Endothelial cell of umbilical vein (primary cell): ENCODE measurements at regions not wholly inside any gene's neighbourhood (a gene's known extent, or its start where the extent isn't known, plus 50 kb on each side); places are given as distances from the start of the nearest gene placed in this dataset.

Experiments
- EZH2 ChIP-seq: IDR thresholded peaks from 2 replicates; pipeline ENCODE4 v1.6.1; 2012; ENCODE audit warnings: borderline replicate concordance, low read depth, mild to moderate bottlenecking, moderate library complexity, low read length, inconsistent platforms; ENCODE audit not compliant: severe bottlenecking
- POLR2A ChIP-seq: IDR thresholded peaks from 2 replicates; pipeline ENCODE4 v1.6.1; 2012; ENCODE audit warnings: low read depth, mild to moderate bottlenecking, control low read depth, low read length
- TF ChIP-seq, protein P1 (sequence below), 2 donors: IDR thresholded peaks; 1 replicate in 1 of 2; 2 replicates in 1 of 2; pipeline ENCODE4 v1.5.1; 2011; ENCODE audit warnings: low read length in 2 of 2, mild to moderate bottlenecking in 2 of 2, moderate library complexity in 2 of 2, control low read depth in 1 of 2, inconsistent platforms in 1 of 2, low read depth in 1 of 2; ENCODE audit not compliant: insufficient read depth in 1 of 2; ENCODE audit errors: extremely low read depth in 1 of 2
- TF ChIP-seq, protein P2 (sequence below): IDR thresholded peaks from 2 replicates; pipeline ENCODE4 v1.6.1; 2011; ENCODE audit not compliant: insufficient read depth, insufficient read length

DNA sequence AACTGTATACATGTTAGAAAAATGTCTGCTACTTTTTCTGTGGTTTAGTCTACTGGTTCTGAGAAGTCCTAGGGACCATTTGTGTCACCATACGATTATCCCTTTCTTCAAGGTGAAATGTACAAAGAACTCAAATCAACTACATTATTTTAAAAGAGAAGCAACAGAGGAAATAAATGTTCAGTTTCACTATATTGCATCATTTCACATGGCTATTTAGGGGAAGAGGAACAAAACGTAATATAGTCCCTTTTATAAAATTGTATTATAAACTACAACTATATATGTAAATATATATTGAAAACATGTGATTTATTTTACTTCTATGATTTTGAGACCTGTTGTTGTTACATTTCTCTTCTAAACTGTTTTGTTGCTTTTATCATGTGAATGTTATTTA is 1308.0 kb downstream of the EPHA7 start:
- TF ChIP-seq, protein P1, sequence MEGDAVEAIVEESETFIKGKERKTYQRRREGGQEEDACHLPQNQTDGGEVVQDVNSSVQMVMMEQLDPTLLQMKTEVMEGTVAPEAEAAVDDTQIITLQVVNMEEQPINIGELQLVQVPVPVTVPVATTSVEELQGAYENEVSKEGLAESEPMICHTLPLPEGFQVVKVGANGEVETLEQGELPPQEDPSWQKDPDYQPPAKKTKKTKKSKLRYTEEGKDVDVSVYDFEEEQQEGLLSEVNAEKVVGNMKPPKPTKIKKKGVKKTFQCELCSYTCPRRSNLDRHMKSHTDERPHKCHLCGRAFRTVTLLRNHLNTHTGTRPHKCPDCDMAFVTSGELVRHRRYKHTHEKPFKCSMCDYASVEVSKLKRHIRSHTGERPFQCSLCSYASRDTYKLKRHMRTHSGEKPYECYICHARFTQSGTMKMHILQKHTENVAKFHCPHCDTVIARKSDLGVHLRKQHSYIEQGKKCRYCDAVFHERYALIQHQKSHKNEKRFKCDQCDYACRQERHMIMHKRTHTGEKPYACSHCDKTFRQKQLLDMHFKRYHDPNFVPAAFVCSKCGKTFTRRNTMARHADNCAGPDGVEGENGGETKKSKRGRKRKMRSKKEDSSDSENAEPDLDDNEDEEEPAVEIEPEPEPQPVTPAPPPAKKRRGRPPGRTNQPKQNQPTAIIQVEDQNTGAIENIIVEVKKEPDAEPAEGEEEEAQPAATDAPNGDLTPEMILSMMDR (IDR thresholded peaks at IDR 0.05; ENCODE audit: extremely low read depth in 1 of 2, insufficient read depth in 1 of 2, low read depth in 1 of 2, low read length in 2 of 2) = no peak
- TF ChIP-seq, protein P2, sequence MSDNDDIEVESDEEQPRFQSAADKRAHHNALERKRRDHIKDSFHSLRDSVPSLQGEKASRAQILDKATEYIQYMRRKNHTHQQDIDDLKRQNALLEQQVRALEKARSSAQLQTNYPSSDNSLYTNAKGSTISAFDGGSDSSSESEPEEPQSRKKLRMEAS = no peak
- TF ChIP-seq EZH2 = no peak
- no peak for TF ChIP-seq POLR2A
